ENCODE measurements at regions not wholly inside any gene's neighbourhood (a gene's known extent, or its start where the extent isn't known, plus 50 kb on each side); places are given as distances from the start of the nearest gene placed in this dataset.

- H3K27ac Mint-ChIP-seq: no peak overlapping the region
These were observed 538.2 kb downstream of the CYLC2 start for GRCh38 chr9:103533318-103533717.

More at GRCh38 chr9:103533318-103533717, 538.2 kb downstream of the CYLC2 start:
- no peaks in the 10 kb centered on the region for H3K4me1 Mint-ChIP-seq
- Histone ChIP-seq H3K9me2 (ENCODE audit: insufficient read depth) (no peaks in the 10 kb centered on the region), H4K20me1 (replicated peaks; ENCODE audit: insufficient read depth) (no peaks in the 10 kb centered on the region), H3K27me3 (ENCODE audit: insufficient read depth) (no peaks in the 10 kb centered on the region), H3K27ac (ENCODE audit: low read depth) (no peak overlapping the region), H3K4me1 (ENCODE audit: insufficient read depth) (no peaks in the 10 kb centered on the region), H3K4me2 (no peak overlapping the region), H2AFZ (no peak overlapping the region), H3K79me2 (replicated peaks; ENCODE audit: insufficient read depth) (no peaks in the 10 kb centered on the region), H3F3A (replicated peaks; ENCODE audit: low read depth) (no peaks in the 10 kb centered on the region), H3K36me3 (ENCODE audit: insufficient read depth) (peaks cover 10% of the 10 kb centered on the region), H3K4me3 (no peak overlapping the region)
- no peaks in the 10 kb centered on the region for H3K27me3 Mint-ChIP-seq (ENCODE audit: insufficient read depth, low read depth, poor library complexity)
- peaks cover 90% of the 10 kb centered on the region for H3K9me3 Mint-ChIP-seq
- H3K4me3 Mint-ChIP-seq: no peak overlapping the region
- ATAC-seq (no peak), DNase-seq (ENCODE audit: low spot score) (no peak)
- TF ChIP-seq JUNB (IDR thresholded peaks at IDR 0.05; ENCODE audit: unreplicated experiment) (no peak), STAT1 (IDR thresholded peaks at IDR 0.05; ENCODE audit: unreplicated experiment) (no peak), ETS1 (IDR thresholded peaks at IDR 0.05) (no peak), ZNF462 (CRISPR knock-in tag; IDR thresholded peaks at IDR 0.05) (no peak), EZH2 (IDR thresholded peaks at IDR 0.05; ENCODE audit: low read depth, unreplicated experiment) (no peak)
- peaks cover 21% of the 10 kb centered on the region for H3K36me3 Mint-ChIP-seq (ENCODE audit: low read depth)
